B cell (primary cell): ENCODE measurements at regions not wholly inside any gene's neighbourhood (a gene's known extent, or its start where the extent isn't known, plus 50 kb on each side); places are given as distances from the start of the nearest gene placed in this dataset.

Experiments
- ATAC-seq: fragments of 200-7000 bp; cut with Tn5 transposase; one replicate; pipeline ENCODE4 v1.10.0; 2021; ENCODE audit warnings: low read depth, mild to moderate bottlenecking, moderate number of reproducible peaks, moderate library complexity
- CTCF ChIA-PET: fragments of 350-600 bp; sonication (Branson Sonifier 250); formaldehyde crosslinking; loops from one replicate; lab custom pipeline; 2021; ENCODE audit warnings: antibody characterized with exemption, inconsistent platforms; lab: Charles Lee
- POLR2A ChIA-PET: fragments of 350-600 bp; sonication (Branson Sonifier 250); formaldehyde crosslinking; loops from one replicate; lab custom pipeline; 2021; ENCODE audit warnings: antibody characterized with exemption; lab: Charles Lee
- DNase-seq: peaks from one replicate; pipeline ENCODE4 v3.0.0; 2013
- H2AFZ ChIP-seq: 2 replicates; pipeline ENCODE4 v1.6.1; 2012; ENCODE audit warnings: mild to moderate bottlenecking, low read depth, low read length; ENCODE audit not compliant: insufficient read depth, poor library complexity, severe bottlenecking
- H3K27ac ChIP-seq, 2 donors: 1 replicate in 1 of 2; 2 replicates in 1 of 2; pipeline ENCODE4 v1.5.1; 2012 to 2013; ENCODE audit warnings: low read length in 2 of 2, mild to moderate bottlenecking in 2 of 2, moderate library complexity in 1 of 2
- H3K27me3 ChIP-seq, 4 experiments: fragments of 200-600 bp in 1 of 4; sonication (generic) in 1 of 4; replicated peaks in 1 of 4; 1 replicate in 2 of 4; 2 replicates in 2 of 4; pipeline versions ENCODE4 v1.6.1 to v1.7.0; 2013 to 2016; ENCODE audit warnings: low read length in 3 of 4, mild to moderate bottlenecking in 2 of 4, mixed read lengths in 1 of 4, moderate library complexity in 1 of 4; ENCODE audit not compliant: insufficient read depth in 4 of 4, control insufficient read depth in 3 of 4; ENCODE audit errors: control extremely low read depth in 1 of 4
- H3K36me3 ChIP-seq, 2 experiments: replicated peaks in 1 of 2; 1 replicate in 1 of 2; 2 replicates in 1 of 2; pipeline versions ENCODE4 v1.6.1 to v1.7.1; 2013; ENCODE audit warnings: low read length in 1 of 2; ENCODE audit not compliant: insufficient read depth in 2 of 2, control insufficient read depth in 1 of 2; ENCODE audit errors: control extremely low read depth in 1 of 2, extremely low read depth in 1 of 2
- H3K4me1 ChIP-seq, 2 donors: fragments of 200-600 bp in 1 of 2; sonication (generic) in 1 of 2; 1 replicate in 1 of 2; 2 replicates in 1 of 2; pipeline versions ENCODE4 v1.5.1 to v1.6.1; 2013 to 2017; ENCODE audit warnings: low read length in 2 of 2; ENCODE audit not compliant: control insufficient read depth in 2 of 2, insufficient read depth in 2 of 2
- H3K4me2 ChIP-seq: replicated peaks from 2 replicates; pipeline ENCODE3; 2012; ENCODE audit warnings: mild to moderate bottlenecking, low read depth, low read length; ENCODE audit not compliant: poor library complexity, severe bottlenecking
- H3K4me3 ChIP-seq, 5 experiments: fragments of 200-600 bp in 1 of 5; sonication (generic) in 1 of 5; 1 replicate in 3 of 5; 2 replicates in 2 of 5; pipeline versions ENCODE4 v1.5.1 to v1.7.0; 2011 to 2016; ENCODE audit warnings: low read length in 4 of 5, mild to moderate bottlenecking in 4 of 5, low read depth in 2 of 5, control low read depth in 1 of 5, moderate library complexity in 1 of 5; ENCODE audit not compliant: insufficient read depth in 1 of 5; ENCODE audit errors: control extremely low read depth in 1 of 5, extremely low read depth in 1 of 5
- H3K79me2 ChIP-seq: fragments of 200-600 bp; sonication (generic); one replicate; pipeline ENCODE4 v1.6.0; 2016; ENCODE audit warnings: low read length; ENCODE audit not compliant: control insufficient read depth, insufficient read depth
- H3K9ac ChIP-seq: fragments of 200-600 bp; sonication (generic); 2 replicates; pipeline ENCODE4 v1.6.1; 2017; ENCODE audit warnings: mild to moderate bottlenecking, low read length, moderate library complexity
- H3K9me3 ChIP-seq, 3 donors: one replicate each; pipeline versions ENCODE4 v1.6.1 to v1.7.1; 2013; ENCODE audit warnings: low read length in 2 of 3; ENCODE audit not compliant: control insufficient read depth in 2 of 3, insufficient read depth in 1 of 3; ENCODE audit errors: control extremely low read depth in 1 of 3
- H4K20me1 ChIP-seq: 2 replicates; pipeline ENCODE4 v1.6.0; 2012; ENCODE audit warnings: mild to moderate bottlenecking, low read length; ENCODE audit not compliant: insufficient read depth, control insufficient read depth, poor library complexity, severe bottlenecking
- H3K27ac Mint-ChIP-seq: one replicate; pipeline ENCODE4 v1.8.0; 2021; ENCODE audit warnings: mixed read lengths
- H3K27me3 Mint-ChIP-seq: one replicate; pipeline ENCODE4 v1.8.0; 2021; ENCODE audit warnings: mixed read lengths
- H3K4me1 Mint-ChIP-seq: one replicate; pipeline ENCODE4 v1.8.0; 2021; ENCODE audit warnings: mixed read lengths
- H3K4me3 Mint-ChIP-seq: one replicate; pipeline ENCODE4 v1.8.0; 2021; ENCODE audit warnings: mixed read lengths
- H3K9me3 Mint-ChIP-seq: one replicate; pipeline ENCODE4 v1.8.0; 2022; ENCODE audit warnings: mixed read lengths; ENCODE audit not compliant: insufficient read depth
- EZH2 ChIP-seq: IDR thresholded peaks from 2 replicates; pipeline ENCODE4 v1.6.1; 2012; ENCODE audit warnings: borderline replicate concordance, low read depth, mild to moderate bottlenecking, moderate library complexity, low read length; ENCODE audit not compliant: insufficient read depth, poor library complexity, severe bottlenecking
- WGBS: methylation state at CpG from one replicate; pipeline ENCODE4 v1.1.5; 2013; ENCODE audit warnings: missing lambda C conversion rate; ENCODE audit not compliant: insufficient coverage; 5-methylcytosine and 5-hydroxymethylcytosine counted together
- intact Hi-C: fragments of 100-400 bp; cut with micrococcal nuclease; formaldehyde crosslinking; loops from one replicate; pipeline ENCODE4 v1.10.0; 2022
- TF ChIP-seq, protein P1 (sequence below): fragments of 200-600 bp; IDR thresholded peaks from one replicate; pipeline ENCODE4 v1.8.0; 2022; ENCODE audit warnings: antibody characterized with exemption, mild to moderate bottlenecking

DNA sequence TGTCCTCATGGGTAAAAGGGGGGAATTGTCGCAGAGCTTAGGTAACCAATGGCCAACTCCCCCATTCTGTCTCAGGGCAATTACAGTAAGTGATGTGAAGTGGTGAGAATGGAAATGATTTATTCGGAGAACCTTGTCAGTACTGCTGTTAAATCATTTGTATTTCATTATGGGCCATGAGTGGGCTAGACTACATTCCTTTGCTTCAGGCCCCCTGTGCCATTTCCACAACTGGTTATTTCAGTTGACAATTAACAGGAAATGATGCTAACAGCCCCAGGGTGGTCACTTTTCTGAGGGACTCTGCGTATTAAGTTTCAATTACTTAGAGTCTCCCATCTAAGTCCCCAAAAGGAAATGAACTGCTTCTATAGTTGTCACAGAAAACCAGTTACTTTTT lies 653.7 kb downstream of the CCDC171 start:
- intact Hi-C loops, result no loop called here
- Histone ChIP-seq H3K9ac (no peak overlapping the region), H3K79me2 (no peaks in the 10 kb centered on the region), H3K9me3 (peaks cover 0 to 13% (median 0%) of the 10 kb centered on the region in 3 donors), H3K27ac (no peak overlapping the region), H4K20me1 (no peaks in the 10 kb centered on the region), H3K27me3 (no peaks in the 10 kb centered on the region), H3K4me1 (no peaks in the 10 kb centered on the region), H3K4me3 (no peak overlapping the region), H3K36me3 (no peaks in the 10 kb centered on the region), H2AFZ (no peak overlapping the region), H3K4me2 (no peak overlapping the region)
- ChIA-PET POLR2A (no interaction called here), CTCF (no interaction called here)
- H3K4me1 Mint-ChIP-seq, result no peaks in the 10 kb centered on the region
- TF ChIP-seq EZH2, result no peak
- TF ChIP-seq, protein P1, sequence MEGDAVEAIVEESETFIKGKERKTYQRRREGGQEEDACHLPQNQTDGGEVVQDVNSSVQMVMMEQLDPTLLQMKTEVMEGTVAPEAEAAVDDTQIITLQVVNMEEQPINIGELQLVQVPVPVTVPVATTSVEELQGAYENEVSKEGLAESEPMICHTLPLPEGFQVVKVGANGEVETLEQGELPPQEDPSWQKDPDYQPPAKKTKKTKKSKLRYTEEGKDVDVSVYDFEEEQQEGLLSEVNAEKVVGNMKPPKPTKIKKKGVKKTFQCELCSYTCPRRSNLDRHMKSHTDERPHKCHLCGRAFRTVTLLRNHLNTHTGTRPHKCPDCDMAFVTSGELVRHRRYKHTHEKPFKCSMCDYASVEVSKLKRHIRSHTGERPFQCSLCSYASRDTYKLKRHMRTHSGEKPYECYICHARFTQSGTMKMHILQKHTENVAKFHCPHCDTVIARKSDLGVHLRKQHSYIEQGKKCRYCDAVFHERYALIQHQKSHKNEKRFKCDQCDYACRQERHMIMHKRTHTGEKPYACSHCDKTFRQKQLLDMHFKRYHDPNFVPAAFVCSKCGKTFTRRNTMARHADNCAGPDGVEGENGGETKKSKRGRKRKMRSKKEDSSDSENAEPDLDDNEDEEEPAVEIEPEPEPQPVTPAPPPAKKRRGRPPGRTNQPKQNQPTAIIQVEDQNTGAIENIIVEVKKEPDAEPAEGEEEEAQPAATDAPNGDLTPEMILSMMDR, result no peak
- H3K9me3 Mint-ChIP-seq, result peaks cover 4% of the 10 kb centered on the region
- no peak for ATAC-seq
- no peak overlapping the region for H3K27ac Mint-ChIP-seq
- H3K27me3 Mint-ChIP-seq, result no peaks in the 10 kb centered on the region
- no peak overlapping the region for H3K4me3 Mint-ChIP-seq
- no peak for DNase-seq
- 100% methylated on average over 1 of the region's 3 CpGs for WGBS

DNA sequence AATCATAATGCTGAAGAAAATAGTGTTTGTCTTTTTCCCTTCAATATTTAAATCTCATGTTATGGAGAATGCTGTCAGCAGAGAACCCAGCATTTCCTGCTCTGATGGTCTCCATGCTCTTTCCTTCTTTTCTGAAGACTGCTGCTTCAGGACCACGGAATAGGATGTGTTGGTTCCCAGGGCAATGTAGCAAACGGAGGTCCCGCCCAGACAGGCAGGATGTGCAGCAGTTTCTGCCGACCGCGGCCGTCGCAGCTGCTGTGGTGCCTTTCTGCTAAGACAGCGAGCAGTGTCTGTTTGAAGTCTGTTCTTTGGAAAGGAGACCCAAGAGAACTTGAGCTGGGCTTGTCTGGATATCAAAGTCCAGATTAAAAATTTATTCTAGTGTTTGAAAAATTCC lies 654.3 kb downstream of the CCDC171 start:
- no peaks in the 10 kb centered on the region for H4K20me1 ChIP-seq
- H3K9me3 Mint-ChIP-seq, result peaks cover 4% of the 10 kb centered on the region
- peaks cover 0 to 13% (median 0%) of the 10 kb centered on the region in 3 donors for H3K9me3 ChIP-seq
- CTCF ChIA-PET, result no interaction called here
- no peak overlapping the region for H3K9ac ChIP-seq
- H3K36me3 ChIP-seq, result no peaks in the 10 kb centered on the region
- intact Hi-C loops, result no loop called here
- no peak overlapping the region for H3K4me3 ChIP-seq
- H3K4me1 ChIP-seq, result no peaks in the 10 kb centered on the region
- H2AFZ ChIP-seq, result peak overlapping the region; percentile 25
- H3K4me2 ChIP-seq, result no peak overlapping the region
- no peak overlapping the region for H3K27ac ChIP-seq
- ATAC-seq, result no peak
- 4% methylated on average over 8 of the region's 9 CpGs for WGBS
- H3K4me3 Mint-ChIP-seq, result no peak overlapping the region
- H3K27me3 ChIP-seq, result no peaks in the 10 kb centered on the region
- H3K4me1 Mint-ChIP-seq, result no peaks in the 10 kb centered on the region
- H3K27ac Mint-ChIP-seq, result no peak overlapping the region
- POLR2A ChIA-PET, result no interaction called here
- no peaks in the 10 kb centered on the region for H3K27me3 Mint-ChIP-seq
- no peaks in the 10 kb centered on the region for H3K79me2 ChIP-seq
- TF ChIP-seq, protein P1, result no peak
- no peak for TF ChIP-seq EZH2
- no peak for DNase-seq
